ENCODE measurements at regions not wholly inside any gene's neighbourhood (a gene's known extent, or its start where the extent isn't known, plus 50 kb on each side); places are given as distances from the start of the nearest gene placed in this dataset.

GRCh38 chr11:110974731-110975130 is 262.5 kb upstream of the ARHGAP20 start:
- DNase-seq = no peak

GRCh38 chr11:110973401-110973980 is 261.3 kb upstream of the ARHGAP20 start:
- no peak for DNase-seq

- DNase-seq = peak; percentile 69 to 74
Observed at GRCh38 chr11:110972640-110973039, 260.4 kb upstream of the ARHGAP20 start.

GRCh38 chr11:110972106-110972505 is 259.9 kb upstream of the ARHGAP20 start:
- DNase-seq = no peak

- DNase-seq = no peak
Observed at GRCh38 chr11:110971140-110971539, 258.9 kb upstream of the ARHGAP20 start.

GRCh38 chr11:110968348-110969062 is 256.3 kb upstream of the ARHGAP20 start:
- peak; percentile 53 to 67 for DNase-seq

GRCh38 chr11:110966131-110966530 is 253.9 kb upstream of the ARHGAP20 start:
- no peak for DNase-seq

- DNase-seq = no peak
Observed at GRCh38 chr11:110962921-110963320, 250.7 kb upstream of the ARHGAP20 start.

- DNase-seq = no peak
Observed at GRCh38 chr11:110960167-110960566, 247.9 kb upstream of the ARHGAP20 start.

GRCh38 chr11:110958216-110958615 is 246.0 kb upstream of the ARHGAP20 start:
- DNase-seq = no peak

GRCh38 chr11:110955776-110956175 is 243.5 kb upstream of the ARHGAP20 start:
- peak; percentile 41 to 72 for DNase-seq

GRCh38 chr11:110951950-110952503 is 239.8 kb upstream of the ARHGAP20 start:
- no peak for DNase-seq

- DNase-seq = peak in 1 of 2 donors; percentile 15
Observed at GRCh38 chr11:110951037-110951949, 239.1 kb upstream of the ARHGAP20 start.

- DNase-seq = no peak
Observed at GRCh38 chr11:110948112-110948511, 235.9 kb upstream of the ARHGAP20 start.

GRCh38 chr11:110947096-110947495 is 234.9 kb upstream of the ARHGAP20 start:
- DNase-seq = no peak

GRCh38 chr11:110939471-110939870 is 227.2 kb upstream of the ARHGAP20 start:
- DNase-seq = no peak

GRCh38 chr11:110935018-110935640 is 222.9 kb upstream of the ARHGAP20 start:
- DNase-seq = no peak

- DNase-seq = no peak
Observed at GRCh38 chr11:110929129-110929528, 216.9 kb upstream of the ARHGAP20 start.

GRCh38 chr11:110928391-110928790 is 216.2 kb upstream of the ARHGAP20 start:
- DNase-seq = no peak

- DNase-seq = no peak
Observed at GRCh38 chr11:110921742-110922521, 209.7 kb upstream of the ARHGAP20 start.

- DNase-seq = peak; percentile 58 to 61
Observed at GRCh38 chr11:110919241-110919922, 207.1 kb upstream of the ARHGAP20 start.
